HL-60 (cell line): ENCODE measurements at regions not wholly inside any gene's neighbourhood (a gene's known extent, or its start where the extent isn't known, plus 50 kb on each side); places are given as distances from the start of the nearest gene placed in this dataset.

Source experiments
- DNase-seq, 2 experiments: peaks; one replicate each; pipeline ENCODE4 v3.0.0-alpha.2; 2010 to 2020; ENCODE audit warnings: low read depth in 1 of 2, low spot score in 1 of 2
- H3K27ac ChIP-seq: fragments of 250-450 bp; sonication (Bioruptor Pico); replicated peaks from 2 replicates; pipeline ENCODE4 v1.5.1; 2020; ENCODE audit warnings: mild to moderate bottlenecking, moderate library complexity
- H3K27me3 ChIP-seq: fragments of 250-450 bp; sonication (Bioruptor Pico); 2 replicates; pipeline ENCODE4 v1.5.1; 2021; ENCODE audit warnings: mild to moderate bottlenecking, moderate library complexity; ENCODE audit not compliant: insufficient read depth, poor library complexity, severe bottlenecking
- H3K4me3 ChIP-seq: replicated peaks from 2 replicates; pipeline ENCODE4 v1.5.1; 2011; ENCODE audit warnings: mild to moderate bottlenecking, control low read depth, low read length; ENCODE audit not compliant: insufficient read depth
- GABPA ChIP-seq: IDR thresholded peaks from 2 replicates; pipeline ENCODE4 v1.6.1; 2012; ENCODE audit warnings: low read depth
- POLR2AphosphoS5 ChIP-seq: IDR thresholded peaks from 2 replicates; pipeline ENCODE4 v1.6.1; 2012; ENCODE audit warnings: low read depth
- SPI1 ChIP-seq: IDR thresholded peaks from 2 replicates; pipeline ENCODE4 v1.6.1; 2012; ENCODE audit warnings: low read depth, mild to moderate bottlenecking, borderline replicate concordance
- TF ChIP-seq, protein P1 (sequence below): IDR thresholded peaks from 2 replicates; pipeline ENCODE4 v1.6.1; 2012; ENCODE audit warnings: low read depth; ENCODE audit not compliant: insufficient replicate concordance
- TF ChIP-seq, protein P2 (sequence below): IDR thresholded peaks from one replicate; pipeline ENCODE4 v1.5.1; 2011; ENCODE audit warnings: low read length, control low read depth, inconsistent platforms; ENCODE audit not compliant: insufficient read depth

GRCh38 chr5:124232515-124232914 is 513.9 kb downstream of the ZNF608 start:
- Histone ChIP-seq H3K4me3 (no peak overlapping the region), H3K27me3 (no peaks in the 10 kb centered on the region), H3K27ac (no peak overlapping the region)
- TF ChIP-seq SPI1 (no peak), GABPA (no peak), POLR2AphosphoS5 (no peak)
- TF ChIP-seq, protein P1, sequence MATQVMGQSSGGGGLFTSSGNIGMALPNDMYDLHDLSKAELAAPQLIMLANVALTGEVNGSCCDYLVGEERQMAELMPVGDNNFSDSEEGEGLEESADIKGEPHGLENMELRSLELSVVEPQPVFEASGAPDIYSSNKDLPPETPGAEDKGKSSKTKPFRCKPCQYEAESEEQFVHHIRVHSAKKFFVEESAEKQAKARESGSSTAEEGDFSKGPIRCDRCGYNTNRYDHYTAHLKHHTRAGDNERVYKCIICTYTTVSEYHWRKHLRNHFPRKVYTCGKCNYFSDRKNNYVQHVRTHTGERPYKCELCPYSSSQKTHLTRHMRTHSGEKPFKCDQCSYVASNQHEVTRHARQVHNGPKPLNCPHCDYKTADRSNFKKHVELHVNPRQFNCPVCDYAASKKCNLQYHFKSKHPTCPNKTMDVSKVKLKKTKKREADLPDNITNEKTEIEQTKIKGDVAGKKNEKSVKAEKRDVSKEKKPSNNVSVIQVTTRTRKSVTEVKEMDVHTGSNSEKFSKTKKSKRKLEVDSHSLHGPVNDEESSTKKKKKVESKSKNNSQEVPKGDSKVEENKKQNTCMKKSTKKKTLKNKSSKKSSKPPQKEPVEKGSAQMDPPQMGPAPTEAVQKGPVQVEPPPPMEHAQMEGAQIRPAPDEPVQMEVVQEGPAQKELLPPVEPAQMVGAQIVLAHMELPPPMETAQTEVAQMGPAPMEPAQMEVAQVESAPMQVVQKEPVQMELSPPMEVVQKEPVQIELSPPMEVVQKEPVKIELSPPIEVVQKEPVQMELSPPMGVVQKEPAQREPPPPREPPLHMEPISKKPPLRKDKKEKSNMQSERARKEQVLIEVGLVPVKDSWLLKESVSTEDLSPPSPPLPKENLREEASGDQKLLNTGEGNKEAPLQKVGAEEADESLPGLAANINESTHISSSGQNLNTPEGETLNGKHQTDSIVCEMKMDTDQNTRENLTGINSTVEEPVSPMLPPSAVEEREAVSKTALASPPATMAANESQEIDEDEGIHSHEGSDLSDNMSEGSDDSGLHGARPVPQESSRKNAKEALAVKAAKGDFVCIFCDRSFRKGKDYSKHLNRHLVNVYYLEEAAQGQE = no peak
- TF ChIP-seq, protein P2, sequence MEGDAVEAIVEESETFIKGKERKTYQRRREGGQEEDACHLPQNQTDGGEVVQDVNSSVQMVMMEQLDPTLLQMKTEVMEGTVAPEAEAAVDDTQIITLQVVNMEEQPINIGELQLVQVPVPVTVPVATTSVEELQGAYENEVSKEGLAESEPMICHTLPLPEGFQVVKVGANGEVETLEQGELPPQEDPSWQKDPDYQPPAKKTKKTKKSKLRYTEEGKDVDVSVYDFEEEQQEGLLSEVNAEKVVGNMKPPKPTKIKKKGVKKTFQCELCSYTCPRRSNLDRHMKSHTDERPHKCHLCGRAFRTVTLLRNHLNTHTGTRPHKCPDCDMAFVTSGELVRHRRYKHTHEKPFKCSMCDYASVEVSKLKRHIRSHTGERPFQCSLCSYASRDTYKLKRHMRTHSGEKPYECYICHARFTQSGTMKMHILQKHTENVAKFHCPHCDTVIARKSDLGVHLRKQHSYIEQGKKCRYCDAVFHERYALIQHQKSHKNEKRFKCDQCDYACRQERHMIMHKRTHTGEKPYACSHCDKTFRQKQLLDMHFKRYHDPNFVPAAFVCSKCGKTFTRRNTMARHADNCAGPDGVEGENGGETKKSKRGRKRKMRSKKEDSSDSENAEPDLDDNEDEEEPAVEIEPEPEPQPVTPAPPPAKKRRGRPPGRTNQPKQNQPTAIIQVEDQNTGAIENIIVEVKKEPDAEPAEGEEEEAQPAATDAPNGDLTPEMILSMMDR = no peak
- no peak for DNase-seq

- DNase-seq = no peak
- TF ChIP-seq GABPA = no peak
- TF ChIP-seq, protein P1 = no peak
- TF ChIP-seq SPI1 = no peak
- TF ChIP-seq, protein P2 = no peak
- no peak for TF ChIP-seq POLR2AphosphoS5
- no peak overlapping the region for H3K27ac ChIP-seq
- no peaks in the 10 kb centered on the region for H3K27me3 ChIP-seq
- H3K4me3 ChIP-seq = no peak overlapping the region
Observed at GRCh38 chr5:124231802-124232201, 514.6 kb downstream of the ZNF608 start.

- H3K27ac ChIP-seq = no peak overlapping the region
- TF ChIP-seq, protein P1 = no peak
- no peak for TF ChIP-seq POLR2AphosphoS5
- TF ChIP-seq SPI1 = no peak
- TF ChIP-seq GABPA = no peak
- TF ChIP-seq, protein P2 = no peak
- no peak for DNase-seq
- no peak overlapping the region for H3K4me3 ChIP-seq
- H3K27me3 ChIP-seq = no peaks in the 10 kb centered on the region
Observed at GRCh38 chr5:124231230-124231629, 515.2 kb downstream of the ZNF608 start.
